H1 (cell line): ENCODE measurements at regions not wholly inside any gene's neighbourhood (a gene's known extent, or its start where the extent isn't known, plus 50 kb on each side); places are given as distances from the start of the nearest gene placed in this dataset.

Experiments
- CTCF ChIA-PET: fragments of 300-600 bp; sonication (Branson Sonifier 250); formaldehyde crosslinking; loops from one replicate; lab custom pipeline; 2021; ENCODE audit not compliant: partially characterized antibody; lab: Charles Lee
- POLR2A ChIA-PET: fragments of 300-600 bp; sonication (Branson Sonifier 250); formaldehyde crosslinking; loops from one replicate; lab custom pipeline; 2021; ENCODE audit warnings: inconsistent platforms; ENCODE audit not compliant: partially characterized antibody; lab: Charles Lee
- DNase-seq, 2 experiments: peaks; one replicate each; pipeline versions ENCODE4 v3.0.0 to v3.0.0-alpha.2; 2010 to 2022; ENCODE audit warnings: low spot score in 2 of 2, low read depth in 1 of 2, mixed read lengths in 1 of 2
- FAIRE-seq: peaks from 2 replicates; lab custom pipeline; 2011; peaks lifted over from hg19 to GRCh38; lab: Jason Lieb, UNC
- H2AFZ ChIP-seq: 2 replicates; pipeline ENCODE4 v1.8.1; 2012; ENCODE audit warnings: low read length, inconsistent platforms
- H2AK5ac ChIP-seq: 2 replicates; pipeline ENCODE4 v1.6.1; 2013; ENCODE audit warnings: low read depth, low read length
- H2BK120ac ChIP-seq: replicated peaks from 2 replicates; pipeline ENCODE3; 2013; ENCODE audit warnings: low read depth, low read length, inconsistent platforms
- H2BK12ac ChIP-seq: 2 replicates; pipeline ENCODE4 v1.6.1; 2013; ENCODE audit warnings: low read depth, low read length
- H2BK15ac ChIP-seq: 2 replicates; pipeline ENCODE4 v1.6.1; 2013; ENCODE audit warnings: low read length
- H2BK20ac ChIP-seq: 2 replicates; pipeline ENCODE4 v1.6.1; 2013; ENCODE audit warnings: low read length
- H2BK5ac ChIP-seq: 2 replicates; pipeline ENCODE4 v1.6.1; 2013; ENCODE audit warnings: low read depth, low read length
- H3K14ac ChIP-seq: 2 replicates; pipeline ENCODE4 v1.6.1; 2013; ENCODE audit warnings: inconsistent platforms; ENCODE audit not compliant: insufficient read length
- H3K18ac ChIP-seq: 2 replicates; pipeline ENCODE4 v1.6.1; 2013; ENCODE audit warnings: low read length; ENCODE audit errors: extremely low read depth
- H3K23ac ChIP-seq: 2 replicates; pipeline ENCODE4 v1.6.1; 2013; ENCODE audit warnings: inconsistent platforms; ENCODE audit not compliant: insufficient read length
- H3K23me2 ChIP-seq: 2 replicates; pipeline ENCODE4 v1.6.1; 2013; ENCODE audit warnings: low read depth, low read length
- H3K27ac ChIP-seq: 2 replicates; pipeline ENCODE4 v1.6.1; 2011; ENCODE audit warnings: low read depth, low read length, inconsistent platforms
- H3K27me3 ChIP-seq, 4 experiments: replicated peaks in 1 of 4; 1 replicate in 1 of 4; 2 replicates in 3 of 4; pipeline versions ENCODE4 v1.6.1 to v1.8.1; 2011 to 2013; ENCODE audit warnings: low read length in 3 of 4, mild to moderate bottlenecking in 3 of 4, inconsistent platforms in 2 of 4, mixed read lengths in 2 of 4, moderate library complexity in 1 of 4; ENCODE audit not compliant: control insufficient read depth in 3 of 4, insufficient read depth in 3 of 4; ENCODE audit errors: extremely low read depth in 1 of 4
- H3K36me3 ChIP-seq, 4 experiments: 2 replicates each; pipeline versions ENCODE4 v1.6.1 to v1.8.1; 2011 to 2013; ENCODE audit warnings: mild to moderate bottlenecking in 4 of 4, low read length in 3 of 4, moderate library complexity in 2 of 4, control low read depth in 1 of 4, inconsistent platforms in 1 of 4; ENCODE audit not compliant: insufficient read depth in 4 of 4, control insufficient read depth in 2 of 4
- H3K4ac ChIP-seq: replicated peaks from 2 replicates; pipeline ENCODE3; 2013; ENCODE audit warnings: low read length, low read depth, mixed read lengths, inconsistent platforms; ENCODE audit not compliant: insufficient read length
- H3K4me1 ChIP-seq, 4 experiments: replicated peaks in 1 of 4; 1 replicate in 1 of 4; 2 replicates in 3 of 4; pipeline versions ENCODE4 v1.6.1 to v1.8.1; 2011 to 2013; ENCODE audit warnings: low read length in 3 of 4, inconsistent platforms in 2 of 4, mixed read lengths in 1 of 4; ENCODE audit not compliant: insufficient read depth in 4 of 4, control insufficient read depth in 3 of 4
- H3K4me2 ChIP-seq, 2 experiments: 2 replicates each; pipeline versions ENCODE4 v1.6.1 to v1.8.1; 2011 to 2013; ENCODE audit warnings: low read depth in 2 of 2, low read length in 2 of 2, control low read depth in 1 of 2, inconsistent platforms in 1 of 2, mild to moderate bottlenecking in 1 of 2; ENCODE audit not compliant: insufficient read depth in 1 of 2
- H3K4me3 ChIP-seq, 4 experiments: fragments of 200-600, 300-600 bp in 1 of 4; sonication (generic), shearing (Covaris generic), sonication (Bioruptor Twin) in 1 of 4; 2 replicates each; pipeline versions ENCODE4 v1.5.1 to v1.8.1; 2011 to 2016; ENCODE audit warnings: low read length in 4 of 4, low read depth in 3 of 4, control low read depth in 2 of 4, inconsistent platforms in 2 of 4, mild to moderate bottlenecking in 2 of 4, mixed read lengths in 1 of 4, moderate library complexity in 1 of 4; ENCODE audit not compliant: insufficient read depth in 2 of 4; ENCODE audit errors: extremely low read depth in 1 of 4
- H3K56ac ChIP-seq: replicated peaks from 2 replicates; pipeline ENCODE3; 2013; ENCODE audit warnings: low read depth, mild to moderate bottlenecking, mixed read lengths, low read length, inconsistent platforms; ENCODE audit not compliant: insufficient read length
- H3K79me1 ChIP-seq: 2 replicates; pipeline ENCODE4 v1.6.1; 2013; ENCODE audit warnings: low read depth, low read length, control low read depth
- H3K79me2 ChIP-seq, 2 experiments: 2 replicates each; pipeline versions ENCODE4 v1.6.1 to v1.8.1; 2012 to 2013; ENCODE audit warnings: low read length in 2 of 2, mild to moderate bottlenecking in 2 of 2, inconsistent platforms in 1 of 2; ENCODE audit not compliant: insufficient read depth in 2 of 2, control insufficient read depth in 1 of 2
- H3K9ac ChIP-seq, 4 experiments: replicated peaks in 1 of 4; 1 replicate in 1 of 4; 2 replicates in 3 of 4; pipeline versions ENCODE4 v1.6.1 to v1.8.1; 2011 to 2013; ENCODE audit warnings: low read depth in 3 of 4, low read length in 3 of 4, control low read depth in 2 of 4, mild to moderate bottlenecking in 2 of 4, moderate library complexity in 2 of 4, inconsistent platforms in 1 of 4; ENCODE audit errors: extremely low read depth in 1 of 4
- H3K9me3 ChIP-seq, 2 experiments: 2 replicates each; pipeline versions ENCODE4 v1.6.1 to v1.8.1; 2012 to 2013; ENCODE audit warnings: mild to moderate bottlenecking in 2 of 2, moderate library complexity in 2 of 2, control low read depth in 1 of 2, inconsistent platforms in 1 of 2, low read depth in 1 of 2, low read length in 1 of 2, mixed read lengths in 1 of 2; ENCODE audit not compliant: insufficient read depth in 2 of 2
- H4K20me1 ChIP-seq, 2 experiments: replicated peaks in 1 of 2; 2 replicates each; pipeline versions ENCODE3 to v1.8.1; 2011 to 2013; ENCODE audit warnings: inconsistent platforms in 2 of 2, low read length in 2 of 2, mild to moderate bottlenecking in 1 of 2; ENCODE audit not compliant: insufficient read depth in 2 of 2, control insufficient read depth in 1 of 2
- H4K5ac ChIP-seq: 2 replicates; pipeline ENCODE4 v1.6.1; 2013; ENCODE audit warnings: low read length, low read depth, mixed read lengths, inconsistent platforms; ENCODE audit not compliant: insufficient read length
- H4K8ac ChIP-seq: 2 replicates; pipeline ENCODE4 v1.8.0; 2013; ENCODE audit warnings: mild to moderate bottlenecking, moderate library complexity, low read length, inconsistent platforms; ENCODE audit not compliant: insufficient read depth; ENCODE audit errors: extremely low read depth
- H4K91ac ChIP-seq: replicated peaks from 2 replicates; pipeline ENCODE3; 2013; ENCODE audit warnings: low read length, mixed read lengths, inconsistent platforms; ENCODE audit not compliant: insufficient read length
- RNF2 ChIP-seq: fragments of 200-900, 300-1000 bp; sonication (generic); IDR thresholded peaks from 2 replicates; pipeline ENCODE4 v1.7.1; 2016; ENCODE audit warnings: borderline replicate concordance, low read depth, mild to moderate bottlenecking, antibody characterized with exemption, low read length; ENCODE audit not compliant: poor library complexity, severe bottlenecking; ENCODE audit errors: missing control alignments
- WGBS, 2 experiments: shearing (Covaris generic) in 1 of 2; methylation state at CpG; one replicate each; pipeline versions ENCODE4 v1.1.6 to v1.1.7; 2013 to 2015; ENCODE audit warnings: low lambda C conversion rate in 2 of 2, mixed read lengths in 2 of 2, inconsistent platforms in 1 of 2, low coverage in 1 of 2, missing lambda C conversion rate in 1 of 2; ENCODE audit not compliant: insufficient replicate concordance in 2 of 2, insufficient coverage in 1 of 2, insufficient read length in 1 of 2; ENCODE audit errors: extremely low coverage in 1 of 2, missing lambda C conversion rate in 1 of 2; 5-methylcytosine and 5-hydroxymethylcytosine counted together

GRCh38 chr13:74048756-74049155 is 85.4 kb downstream of the KLF12 start:
- Histone ChIP-seq H3K18ac (no peak overlapping the region), H2BK120ac (no peak overlapping the region), H3K27me3 (no peaks in the 10 kb centered on the region), H2BK20ac (no peak overlapping the region), H3K79me1 (no peaks in the 10 kb centered on the region), H3K9ac (no peak overlapping the region), H2BK5ac (no peak overlapping the region), H3K4me3 (no peak overlapping the region), H3K79me2 (no peaks in the 10 kb centered on the region; a peak in 1 of 4 replicates), H2BK12ac (no peak overlapping the region), H3K4me2 (no peak overlapping the region), H2AFZ (no peak overlapping the region), H3K14ac (no peak overlapping the region), H4K20me1 (no peaks in the 10 kb centered on the region), H2AK5ac (no peak overlapping the region), H3K4me1 (0 out of 7 replicates have a peak, but pooled peaks cover 0 to 2% (median 0%) of the 10 kb centered on the region in 4 experiments), H3K27ac (no peak overlapping the region), H3K56ac (no peak overlapping the region), H4K91ac (no peak overlapping the region), H3K23ac (no peak overlapping the region), H3K36me3 (no peaks in the 10 kb centered on the region), H4K8ac (no peak overlapping the region), H4K5ac (no peak overlapping the region), H2BK15ac (no peak overlapping the region), H3K4ac (no peak overlapping the region), H3K23me2 (no peaks in the 10 kb centered on the region), H3K9me3 (no peaks in the 10 kb centered on the region)
- ChIA-PET CTCF (interaction anchor here (0.9 to 2.4 kb wide), 5 partner anchors 9 to 1171 kb away, joined by 3 to 8 read pairs (median 4); no protein-coding TSS in a partner anchor), POLR2A (interaction anchor here (1.2 kb wide), 1 partner anchor 73 kb away, joined by 6 read pairs; no protein-coding TSS in a partner anchor)
- no peak for FAIRE-seq
- 85% methylated on average over 5 of the region's 5 CpGs; no CpG with 5 or more reads in 1 of the 2 experiments for WGBS, 2 experiments
- no peak for DNase-seq
- no peak for TF ChIP-seq RNF2
